A549 (cell line): ENCODE measurements at regions not wholly inside any gene's neighbourhood (a gene's known extent, or its start where the extent isn't known, plus 50 kb on each side); places are given as distances from the start of the nearest gene placed in this dataset.

Experiments used
- BHLHE40 ChIP-seq: IDR thresholded peaks from 2 replicates; pipeline ENCODE4 v1.6.1; 2012; ENCODE audit warnings: low read depth, low read length, inconsistent platforms
- CHD4 ChIP-seq: fragments of 200-600 bp; sonication (generic); IDR thresholded peaks from 2 replicates; pipeline ENCODE4 v1.6.1; 2016; ENCODE audit warnings: antibody characterized with exemption, mild to moderate bottlenecking, borderline replicate concordance
- CTCF ChIP-seq: fragments of >200 bp; sonication (Bioruptor Twin); formaldehyde crosslinking; IDR thresholded peaks from 3 replicates; pipeline ENCODE4 v1.5.1; 2016
- JUN ChIP-seq, 2 experiments: fragments of >200 bp; sonication (Bioruptor Twin); formaldehyde crosslinking; IDR thresholded peaks; 2 replicates in 1 of 2; 3 replicates in 1 of 2; pipeline ENCODE4 v1.6.1; 2016 to 2017
- KDM1A ChIP-seq: fragments of 200-600 bp; sonication (generic); IDR thresholded peaks from 2 replicates; pipeline ENCODE4 v1.6.1; 2016; ENCODE audit warnings: low read depth, mild to moderate bottlenecking
- POLR2A ChIP-seq: IDR thresholded peaks from 2 replicates; pipeline ENCODE4 v1.6.1; 2012; ENCODE audit warnings: mild to moderate bottlenecking, low read length
- RAD21 ChIP-seq, 2 experiments: fragments of >200 bp in 1 of 2; sonication (Bioruptor Twin) in 1 of 2; formaldehyde crosslinking in 1 of 2; IDR thresholded peaks in 1 of 2; conservative IDR thresholded peaks in 1 of 2; 2 replicates in 1 of 2; 3 replicates in 1 of 2; pipeline ENCODE4 v1.6.1; 2012 to 2018; ENCODE audit warnings: inconsistent platforms in 1 of 2
- SMC3 ChIP-seq: fragments of >200 bp; sonication (Bioruptor Twin); formaldehyde crosslinking; IDR thresholded peaks from 3 replicates; pipeline ENCODE4 v1.6.1; 2018; ENCODE audit warnings: inconsistent platforms
- TP53 ChIP-seq: fragments of 250-450 bp; sonication (Bioruptor Pico); IDR thresholded peaks from 2 replicates; pipeline ENCODE4 v1.5.0; 2021; ENCODE audit warnings: mild to moderate bottlenecking, moderate library complexity
- USF2 ChIP-seq: fragments of 450-650 bp; IDR thresholded peaks from 2 replicates; pipeline ENCODE4 v1.6.1; 2014; ENCODE audit warnings: antibody characterized with exemption

- TF ChIP-seq CTCF: no peak
- no peak for TF ChIP-seq SMC3
- TF ChIP-seq POLR2A: no peak
- TF ChIP-seq JUN (IDR thresholded peaks at IDR 0.05): no peak
- TF ChIP-seq KDM1A: no peak
- TF ChIP-seq CHD4: no peak
- TF ChIP-seq TP53 (CRISPR knock-in tag): no peak
- no peak for TF ChIP-seq BHLHE40
- no peak for TF ChIP-seq USF2
- TF ChIP-seq RAD21 (conservative IDR thresholded peaks at IDR 0.05 in 1 of 2, IDR thresholded peaks at IDR 0.05 in 1 of 2): no peak
These were observed 68.2 kb upstream of the TJP1 start for GRCh38 chr15:29890336-29891095.
